GM12873 (cell line): ENCODE measurements at regions not wholly inside any gene's neighbourhood (a gene's known extent, or its start where the extent isn't known, plus 50 kb on each side); places are given as distances from the start of the nearest gene placed in this dataset.

Source experiments
- CTCF ChIP-seq: IDR thresholded peaks from 2 replicates; pipeline ENCODE4 v1.5.1; 2012; ENCODE audit warnings: low read depth, mild to moderate bottlenecking, moderate library complexity, low read length, control low read depth; ENCODE audit not compliant: insufficient read depth; ENCODE audit errors: missing control alignments

- TF ChIP-seq CTCF: no peak
Observed at GRCh38 chr18:61756244-61756643, 136.6 kb downstream of the RNF152 start.

DNA sequence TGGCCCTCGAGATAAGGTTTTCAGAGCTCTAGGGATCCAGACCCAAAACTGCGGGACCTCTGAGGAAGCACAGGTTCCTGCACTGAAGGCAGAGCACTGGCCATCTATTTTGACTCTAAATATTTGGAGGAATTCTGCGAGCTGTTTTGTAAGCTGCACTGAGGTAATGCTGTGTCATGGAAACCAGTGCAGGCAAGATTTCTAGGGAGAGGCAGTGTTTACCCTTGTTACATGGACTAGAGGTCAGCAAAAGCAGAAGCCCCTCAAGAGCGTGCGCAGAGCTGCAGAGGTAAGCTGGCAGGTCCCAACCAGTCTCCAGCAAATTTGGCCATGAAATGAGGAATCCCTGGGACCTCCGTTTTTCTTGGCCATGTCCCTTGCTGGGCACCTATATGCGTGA, 137.3 kb downstream of the RNF152 start:
- TF ChIP-seq CTCF: no peak

DNA sequence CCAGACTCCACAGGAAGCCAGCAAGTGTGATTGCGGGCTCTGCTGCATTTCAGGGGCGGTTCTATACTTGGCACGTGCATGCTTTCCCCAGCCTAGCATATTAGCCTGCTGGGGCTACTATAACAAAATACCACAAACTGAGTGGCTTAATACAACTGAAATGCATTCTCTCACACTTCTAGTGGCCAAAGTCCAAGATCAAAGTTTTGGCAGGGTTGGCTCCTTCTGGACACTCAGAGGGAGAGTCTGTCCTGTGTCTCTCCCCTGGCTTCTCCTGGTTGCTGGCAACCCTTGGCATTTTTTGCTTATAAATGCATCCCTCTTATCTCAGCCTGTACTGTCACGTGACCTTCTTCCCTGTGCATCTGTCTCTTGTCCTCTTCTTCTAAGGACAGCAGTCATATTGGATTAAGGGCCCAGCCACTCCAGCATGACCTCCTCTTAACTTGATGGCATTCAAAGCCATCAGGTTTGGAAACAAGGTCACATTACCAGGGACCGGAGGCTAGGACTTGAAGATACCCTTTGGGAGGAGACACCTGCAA, 138.7 kb downstream of the RNF152 start:
- no peak for TF ChIP-seq CTCF

DNA sequence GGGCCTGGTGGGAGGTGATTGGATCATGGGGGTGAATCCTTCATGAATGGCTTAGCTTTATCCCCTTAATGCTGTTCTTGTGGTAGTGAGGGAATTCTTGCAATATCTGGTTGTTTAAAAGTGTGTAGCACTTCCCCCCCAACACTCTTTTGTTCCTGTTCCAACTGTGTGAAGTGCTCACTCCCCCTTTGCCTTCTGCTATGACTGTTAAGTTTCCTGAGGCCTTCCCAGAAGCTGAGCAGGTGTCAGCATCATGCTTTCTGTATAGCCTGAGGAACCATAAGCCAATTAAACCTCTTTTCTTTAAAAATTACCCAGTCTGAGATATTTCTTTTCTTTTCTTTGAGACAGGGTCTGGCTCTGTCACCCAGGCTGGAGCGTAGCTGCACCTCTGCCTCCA, 139.4 kb downstream of the RNF152 start:
- TF ChIP-seq CTCF: no peak

- TF ChIP-seq CTCF: no peak
Observed at GRCh38 chr18:61752973-61753372, 139.8 kb downstream of the RNF152 start.

DNA sequence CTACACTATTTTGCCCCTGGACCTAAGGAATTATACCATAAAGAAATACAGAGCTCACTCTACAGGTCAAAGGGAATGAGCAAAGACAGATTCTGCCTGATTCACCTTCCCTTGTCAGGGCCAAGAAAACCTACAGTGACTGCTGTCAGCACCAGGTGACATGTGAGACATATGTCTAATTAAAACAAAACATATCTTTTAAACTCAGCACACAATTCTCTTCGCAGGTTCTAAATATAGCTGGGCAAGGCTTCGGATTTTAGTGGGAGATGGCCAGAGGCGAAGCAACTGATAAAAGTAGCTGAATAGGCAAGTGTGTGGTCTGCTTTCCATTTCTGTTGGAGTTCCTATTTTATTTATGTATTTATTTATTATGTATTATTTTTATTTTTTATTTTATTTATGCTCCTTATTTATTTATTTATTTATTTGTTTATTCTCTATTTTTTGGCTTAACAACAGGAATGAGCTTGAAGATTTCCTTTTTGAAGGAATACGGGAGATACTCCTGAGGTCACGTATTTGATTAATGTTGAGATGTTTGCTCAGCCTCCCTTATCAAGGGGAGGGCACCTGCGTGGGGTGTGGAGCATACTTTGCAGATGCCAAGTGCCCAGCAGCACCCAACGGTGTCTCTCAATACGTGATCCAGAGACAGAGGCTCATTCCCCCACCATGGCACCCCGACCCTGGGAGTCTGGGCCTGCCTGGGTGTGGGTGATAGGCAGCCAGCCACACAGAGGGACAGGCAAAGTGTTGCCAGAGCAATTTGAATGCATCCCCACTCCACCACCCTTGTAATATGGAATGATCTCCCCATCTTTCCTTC, 141.8 kb downstream of the RNF152 start:
- no peak for TF ChIP-seq CTCF

DNA sequence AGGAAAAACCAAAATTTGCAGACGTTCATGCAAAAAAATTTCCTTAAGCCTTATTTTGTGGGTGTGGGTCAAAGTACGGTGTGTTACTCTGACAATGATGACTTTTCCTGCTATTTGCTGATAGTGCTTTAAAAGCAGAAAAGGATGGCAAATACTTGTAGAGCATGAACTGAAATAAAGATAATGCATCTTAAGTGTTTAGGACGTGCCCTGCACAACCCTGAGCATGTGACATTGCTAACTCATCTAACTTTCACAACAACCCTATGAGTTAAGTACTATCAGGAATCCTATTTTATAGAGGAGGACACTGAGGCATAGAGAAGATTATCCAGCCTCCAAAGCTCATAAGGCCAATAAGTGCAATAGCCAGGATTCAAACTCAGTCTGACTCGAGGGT, 143.3 kb downstream of the RNF152 start:
- TF ChIP-seq CTCF: no peak
